IMR-90 (cell line): ENCODE measurements at regions not wholly inside any gene's neighbourhood (a gene's known extent, or its start where the extent isn't known, plus 50 kb on each side); places are given as distances from the start of the nearest gene placed in this dataset.

ENCODE experiments used
- POLR2A ChIP-seq: IDR thresholded peaks from 2 replicates; pipeline ENCODE4 v1.6.1; 2012; ENCODE audit warnings: mild to moderate bottlenecking, low read depth, low read length
- TF ChIP-seq, protein P1 (sequence below): conservative IDR thresholded peaks from 2 replicates; pipeline ENCODE4 v1.5.1; 2012; ENCODE audit warnings: mild to moderate bottlenecking, low read depth, low read length, improper control_type of control experiment

DNA sequence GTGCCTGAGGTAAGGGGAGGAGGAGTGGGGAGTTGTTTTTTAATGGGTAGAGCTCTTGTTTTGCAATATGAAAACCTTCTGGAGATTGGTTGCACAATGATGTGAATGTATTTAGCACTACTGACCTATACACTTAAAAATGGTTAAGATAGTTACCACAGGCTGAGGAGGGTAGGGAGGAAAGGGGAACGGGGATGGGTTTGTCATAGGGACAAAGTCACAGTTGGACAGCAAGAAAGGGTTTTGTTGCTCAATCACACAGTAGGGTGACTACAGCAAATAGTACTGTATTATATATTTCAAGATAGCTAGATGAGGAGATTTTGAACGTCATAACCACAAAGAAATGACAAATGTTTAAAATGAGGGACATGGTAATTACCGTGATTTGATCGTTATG, 1562.4 kb downstream of the AACS start:
- no peak for TF ChIP-seq POLR2A
- TF ChIP-seq, protein P1, sequence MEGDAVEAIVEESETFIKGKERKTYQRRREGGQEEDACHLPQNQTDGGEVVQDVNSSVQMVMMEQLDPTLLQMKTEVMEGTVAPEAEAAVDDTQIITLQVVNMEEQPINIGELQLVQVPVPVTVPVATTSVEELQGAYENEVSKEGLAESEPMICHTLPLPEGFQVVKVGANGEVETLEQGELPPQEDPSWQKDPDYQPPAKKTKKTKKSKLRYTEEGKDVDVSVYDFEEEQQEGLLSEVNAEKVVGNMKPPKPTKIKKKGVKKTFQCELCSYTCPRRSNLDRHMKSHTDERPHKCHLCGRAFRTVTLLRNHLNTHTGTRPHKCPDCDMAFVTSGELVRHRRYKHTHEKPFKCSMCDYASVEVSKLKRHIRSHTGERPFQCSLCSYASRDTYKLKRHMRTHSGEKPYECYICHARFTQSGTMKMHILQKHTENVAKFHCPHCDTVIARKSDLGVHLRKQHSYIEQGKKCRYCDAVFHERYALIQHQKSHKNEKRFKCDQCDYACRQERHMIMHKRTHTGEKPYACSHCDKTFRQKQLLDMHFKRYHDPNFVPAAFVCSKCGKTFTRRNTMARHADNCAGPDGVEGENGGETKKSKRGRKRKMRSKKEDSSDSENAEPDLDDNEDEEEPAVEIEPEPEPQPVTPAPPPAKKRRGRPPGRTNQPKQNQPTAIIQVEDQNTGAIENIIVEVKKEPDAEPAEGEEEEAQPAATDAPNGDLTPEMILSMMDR: no peak
